Colonic mucosa (tissue), 4 donors: ENCODE measurements at regions not wholly inside any gene's neighbourhood (a gene's known extent, or its start where the extent isn't known, plus 50 kb on each side); places are given as distances from the start of the nearest gene placed in this dataset.

Source experiments
- DNase-seq: peaks from one replicate; pipeline ENCODE4 v3.0.0-alpha.2; 2020
- H3K27ac ChIP-seq: fragments of 200-600 bp; one replicate; pipeline ENCODE4 v1.8.0; 2021
- H3K27me3 ChIP-seq: fragments of 200-600 bp; one replicate; pipeline ENCODE4 v1.8.0; 2021
- H3K36me3 ChIP-seq: fragments of 200-600 bp; one replicate; pipeline ENCODE4 v1.8.0; 2021
- H3K4me1 ChIP-seq: fragments of 200-600 bp; one replicate; pipeline ENCODE4 v1.8.0; 2021; ENCODE audit warnings: mild to moderate bottlenecking
- H3K4me3 ChIP-seq: fragments of 200-600 bp; one replicate; pipeline ENCODE4 v1.8.0; 2021
- H3K9ac ChIP-seq, 2 donors: one replicate each; pipeline ENCODE4 v1.7.0; 2013; ENCODE audit warnings: control low read depth in 2 of 2, low read depth in 2 of 2, low read length in 2 of 2
- H3K9me3 ChIP-seq: fragments of 200-600 bp; one replicate; pipeline ENCODE4 v1.8.0; 2021
- CTCF ChIP-seq: fragments of 200-600 bp; IDR thresholded peaks from one replicate; pipeline ENCODE4 v1.8.0; 2022; ENCODE audit warnings: antibody characterized with exemption, mild to moderate bottlenecking
- intact Hi-C: fragments of 100-400 bp; cut with DNase I; formaldehyde crosslinking; loops from one replicate; pipeline ENCODE4 v1.14.1; 2022
- donor health status: healthy.
- donor health status: DM: no; HTN: no; CAD: no.
- donor health status: DM: no; HTN: no; CAD: no.

DNA sequence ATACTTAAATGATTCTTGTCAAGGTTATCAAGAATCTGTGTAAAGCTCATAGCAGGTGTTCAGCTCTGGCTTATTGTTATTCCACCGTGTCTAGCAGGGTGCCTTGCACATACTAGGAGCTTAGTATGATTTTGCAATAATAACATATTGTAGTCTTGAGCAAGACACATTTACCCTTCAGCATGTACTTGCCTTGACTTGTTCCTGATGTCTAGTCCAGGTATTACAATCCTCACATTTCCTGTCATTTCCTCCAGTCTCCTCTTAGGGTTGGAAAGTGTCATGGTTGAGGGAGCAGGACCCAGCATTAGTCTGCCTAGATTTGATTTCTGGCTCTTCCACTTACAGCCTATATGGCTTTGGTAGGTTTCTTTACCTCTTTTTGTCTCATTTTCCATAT is 246.1 kb downstream of the RAD51AP2 start:
- no peak for TF ChIP-seq CTCF

DNA sequence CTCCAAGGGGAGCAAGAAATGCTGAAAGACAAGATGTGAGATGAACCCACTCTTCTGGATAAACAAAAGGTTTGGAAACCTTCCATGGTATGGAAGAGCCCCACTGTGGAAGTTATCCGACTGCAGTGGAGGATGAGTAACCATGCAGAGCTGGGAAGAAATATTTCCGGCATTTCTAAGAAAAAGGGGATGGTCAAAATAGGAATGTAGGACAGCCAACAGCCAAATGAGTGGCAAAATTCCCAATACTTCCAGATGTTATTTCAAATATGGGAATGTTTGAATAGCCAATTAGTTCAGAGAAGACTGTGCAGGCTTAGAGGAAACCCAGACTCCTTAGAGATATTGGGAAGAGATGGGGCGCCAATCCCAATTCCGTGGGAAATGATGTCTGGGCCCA is 246.8 kb downstream of the RAD51AP2 start:
- Histone ChIP-seq H3K4me3 (no peak overlapping the region), H3K9ac (no peak overlapping the region), H3K4me1 (no peaks in the 10 kb centered on the region), H3K27ac (no peak overlapping the region), H3K36me3 (no peaks in the 10 kb centered on the region), H3K27me3 (no peaks in the 10 kb centered on the region), H3K9me3 (no peaks in the 10 kb centered on the region)
- DNase-seq = no peak
- intact Hi-C loops = no loop called here
- TF ChIP-seq CTCF = no peak

More for the DNA sequence above, 246.1 kb downstream of the RAD51AP2 start:
- no peak for DNase-seq
- no peaks in the 10 kb centered on the region for H3K9me3 ChIP-seq
- no peak overlapping the region for H3K4me3 ChIP-seq
- H3K36me3 ChIP-seq = no peaks in the 10 kb centered on the region
- no peak overlapping the region for H3K27ac ChIP-seq
- intact Hi-C loops = no loop called here
- no peaks in the 10 kb centered on the region for H3K27me3 ChIP-seq
- H3K9ac ChIP-seq = no peak overlapping the region
- no peaks in the 10 kb centered on the region for H3K4me1 ChIP-seq

DNA sequence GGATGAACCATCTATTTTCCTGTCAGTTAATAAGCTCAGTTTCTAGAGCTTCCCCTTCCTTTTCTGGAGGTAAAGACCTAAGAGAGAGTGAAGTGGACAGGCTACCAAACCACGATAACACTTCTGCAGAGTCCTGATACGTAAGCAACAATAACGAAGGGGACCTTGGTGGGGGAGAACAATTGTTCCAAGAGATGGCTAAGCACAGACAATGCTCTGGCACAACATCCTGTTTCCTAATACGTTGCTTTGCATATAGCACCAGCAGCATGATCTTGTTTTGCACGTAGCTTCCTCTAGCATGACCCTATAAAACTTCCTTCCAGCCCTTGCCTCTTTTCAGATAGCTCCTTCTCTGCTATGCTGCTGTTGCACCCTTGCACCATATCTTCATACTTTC is 247.3 kb downstream of the RAD51AP2 start:
- no peaks in the 10 kb centered on the region for H3K4me1 ChIP-seq
- intact Hi-C loops = no loop called here
- no peaks in the 10 kb centered on the region for H3K9me3 ChIP-seq
- no peak overlapping the region for H3K27ac ChIP-seq
- H3K27me3 ChIP-seq = no peaks in the 10 kb centered on the region
- no peak overlapping the region for H3K9ac ChIP-seq
- no peak for TF ChIP-seq CTCF
- no peak for DNase-seq
- H3K36me3 ChIP-seq = no peaks in the 10 kb centered on the region
- no peak overlapping the region for H3K4me3 ChIP-seq

- Histone ChIP-seq H3K9me3 (no peaks in the 10 kb centered on the region), H3K27ac (no peak overlapping the region), H3K9ac (no peak overlapping the region), H3K36me3 (no peaks in the 10 kb centered on the region), H3K4me3 (no peak overlapping the region), H3K27me3 (no peaks in the 10 kb centered on the region), H3K4me1 (no peaks in the 10 kb centered on the region)
- DNase-seq = no peak
- intact Hi-C loops = no loop called here
- no peak for TF ChIP-seq CTCF
Observed at GRCh38 chr2:17263570-17263968, 254.7 kb downstream of the RAD51AP2 start.

DNA sequence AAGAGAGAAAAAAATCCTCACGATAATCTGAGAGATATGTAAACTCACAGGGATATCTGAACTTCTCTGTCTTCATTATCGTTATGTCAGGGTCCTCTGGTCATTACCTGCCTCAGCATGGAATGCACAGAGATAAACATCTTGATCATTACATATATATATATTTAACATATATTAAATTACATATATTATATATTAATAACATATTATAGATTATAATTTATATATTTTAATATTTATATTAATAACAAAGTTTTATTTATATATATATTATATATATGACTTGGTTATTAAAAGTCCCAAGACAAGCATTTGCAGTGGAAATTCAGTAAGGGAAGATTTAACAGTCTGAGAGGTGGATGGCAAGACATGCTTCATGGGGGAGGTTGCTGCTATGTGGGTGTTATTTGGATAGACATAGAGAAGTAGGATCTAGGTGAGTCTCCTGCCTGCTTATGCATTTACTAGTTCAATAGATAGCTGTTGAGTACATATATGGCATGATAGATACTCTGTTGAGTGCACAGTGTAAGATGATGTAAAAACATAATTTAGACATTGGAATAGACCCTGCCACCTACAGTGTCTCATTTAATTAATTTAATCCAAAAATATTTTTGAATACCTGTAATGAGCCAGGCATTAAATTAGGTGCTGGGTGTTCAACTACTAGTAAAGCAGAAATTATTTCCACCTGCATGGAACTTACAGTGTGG is 255.2 kb downstream of the RAD51AP2 start:
- H3K9ac ChIP-seq = no peak overlapping the region
- H3K4me3 ChIP-seq = no peak overlapping the region
- no peaks in the 10 kb centered on the region for H3K4me1 ChIP-seq
- TF ChIP-seq CTCF = no peak
- intact Hi-C loops = no loop called here
- no peak overlapping the region for H3K27ac ChIP-seq
- no peaks in the 10 kb centered on the region for H3K36me3 ChIP-seq
- no peaks in the 10 kb centered on the region for H3K9me3 ChIP-seq
- DNase-seq = no peak
- H3K27me3 ChIP-seq = no peaks in the 10 kb centered on the region
